Endothelial cell of umbilical vein (primary cell): ENCODE measurements at regions not wholly inside any gene's neighbourhood (a gene's known extent, or its start where the extent isn't known, plus 50 kb on each side); places are given as distances from the start of the nearest gene placed in this dataset.
"Not testable (repeated sequence)": the region's sequence is repeated elsewhere in the genome, so short reads cannot be mapped to it uniquely, and the experiment has no call there.

Experiments used
- BruUV-seq: library from RNA; stranded (reverse); fragments of 400-500 nt; replicated peaks from 2 replicates; lab custom pipeline; 2021; lab: Mats Ljungman, UMichigan
- CTCF ChIA-PET: fragments of 300-600, 350-600 bp; sonication (Branson Sonifier 250); formaldehyde crosslinking; loops from one replicate; lab custom pipeline; 2021; ENCODE audit warnings: antibody characterized with exemption, inconsistent platforms; lab: Charles Lee
- POLR2A ChIA-PET: fragments of 300-600, 350-600 bp; sonication (Branson Sonifier 250); formaldehyde crosslinking; loops from one replicate; lab custom pipeline; 2021; ENCODE audit warnings: antibody characterized with exemption, inconsistent platforms; lab: Charles Lee
- DNase-seq: peaks from one replicate; pipeline ENCODE4 v3.0.0-alpha.2; 2011; ENCODE audit warnings: low read depth, low spot score
- FAIRE-seq: peaks from 2 replicates; lab custom pipeline; 2011; peaks lifted over from hg19 to GRCh38; lab: Jason Lieb, UNC
- H2AFZ ChIP-seq: 2 replicates; pipeline ENCODE4 v1.6.0; 2012; ENCODE audit warnings: low read depth, low read length, control low read depth, inconsistent platforms
- H3K27ac ChIP-seq: 2 replicates; pipeline ENCODE4 v1.5.1; 2011; ENCODE audit warnings: low read depth, mild to moderate bottlenecking, control low read depth, low read length, moderate library complexity; ENCODE audit not compliant: insufficient read depth
- H3K27me3 ChIP-seq, 2 experiments: 2 replicates each; pipeline versions ENCODE4 v1.6.0 to v1.6.1; 2011; ENCODE audit warnings: low read length in 2 of 2, mixed read lengths in 1 of 2; ENCODE audit not compliant: control insufficient read depth in 2 of 2, insufficient read depth in 2 of 2
- H3K36me3 ChIP-seq, 2 experiments: 2 replicates in 1 of 2; 3 replicates in 1 of 2; pipeline ENCODE4 v1.5.1; 2011; ENCODE audit warnings: low read length in 2 of 2, mild to moderate bottlenecking in 1 of 2, moderate library complexity in 1 of 2; ENCODE audit not compliant: control insufficient read depth in 2 of 2, insufficient read depth in 2 of 2; ENCODE audit errors: extremely low read depth in 1 of 2
- H3K4me1 ChIP-seq: 3 replicates; pipeline ENCODE4 v1.5.1; 2011; ENCODE audit warnings: mild to moderate bottlenecking, low read length; ENCODE audit not compliant: control insufficient read depth, insufficient read depth; ENCODE audit errors: extremely low read depth
- H3K4me2 ChIP-seq: 2 replicates; pipeline ENCODE4 v1.6.1; 2011; ENCODE audit warnings: low read length, control low read depth, mixed read lengths; ENCODE audit not compliant: insufficient read depth
- H3K4me3 ChIP-seq, 3 experiments: fragments of 200-600 bp in 1 of 3; sonication (generic), shearing (Covaris generic) in 1 of 3; replicated peaks in 1 of 3; 2 replicates each; pipeline ENCODE4 v1.5.1; 2011 to 2016; ENCODE audit warnings: control low read depth in 3 of 3, low read length in 3 of 3, mild to moderate bottlenecking in 2 of 3, inconsistent platforms in 1 of 3, low read depth in 1 of 3, moderate library complexity in 1 of 3; ENCODE audit not compliant: insufficient read depth in 1 of 3
- H3K79me2 ChIP-seq: 2 replicates; pipeline ENCODE4 v1.6.0; 2012; ENCODE audit warnings: low read length, inconsistent platforms; ENCODE audit not compliant: control insufficient read depth, insufficient read depth
- H3K9ac ChIP-seq: replicated peaks from 2 replicates; pipeline ENCODE3; 2011; ENCODE audit warnings: low read length, control low read depth; ENCODE audit not compliant: insufficient read depth; ENCODE audit errors: extremely low read depth
- H3K9me1 ChIP-seq: replicated peaks from 3 replicates; pipeline ENCODE4 v1.6.0; 2011; ENCODE audit warnings: mild to moderate bottlenecking, low read length; ENCODE audit not compliant: control insufficient read depth, insufficient read depth; ENCODE audit errors: extremely low read depth
- H3K9me3 ChIP-seq: replicated peaks from 2 replicates; pipeline ENCODE4 v1.5.1; 2012; ENCODE audit warnings: low read length, inconsistent platforms; ENCODE audit not compliant: control insufficient read depth, insufficient read depth
- H4K20me1 ChIP-seq: replicated peaks from 2 replicates; pipeline ENCODE3; 2011; ENCODE audit warnings: mild to moderate bottlenecking, low read length; ENCODE audit not compliant: control insufficient read depth, insufficient read depth; ENCODE audit errors: extremely low read depth
- EZH2 ChIP-seq: IDR thresholded peaks from 2 replicates; pipeline ENCODE4 v1.6.1; 2012; ENCODE audit warnings: borderline replicate concordance, low read depth, mild to moderate bottlenecking, moderate library complexity, low read length, inconsistent platforms; ENCODE audit not compliant: severe bottlenecking
- FOS ChIP-seq: IDR thresholded peaks from 2 replicates; pipeline ENCODE4 v1.6.1; 2011; ENCODE audit warnings: mild to moderate bottlenecking, low read length, moderate library complexity, borderline replicate concordance; ENCODE audit not compliant: insufficient read depth
- GATA2 ChIP-seq: IDR thresholded peaks from 2 replicates; pipeline ENCODE4 v1.7.0; 2011; ENCODE audit warnings: low read depth, mild to moderate bottlenecking, moderate library complexity, mixed read lengths, low read length; ENCODE audit not compliant: insufficient read length, insufficient read depth
- JUN ChIP-seq: IDR thresholded peaks from 2 replicates; pipeline ENCODE4 v1.6.1; 2011; ENCODE audit warnings: borderline replicate concordance, low read depth; ENCODE audit not compliant: insufficient read length, insufficient read depth
- MYC ChIP-seq: IDR thresholded peaks from one replicate; pipeline ENCODE4 v1.6.1; 2011; ENCODE audit warnings: mild to moderate bottlenecking, low read depth, low read length
- POLR2A ChIP-seq: IDR thresholded peaks from 2 replicates; pipeline ENCODE4 v1.6.1; 2012; ENCODE audit warnings: low read depth, mild to moderate bottlenecking, control low read depth, low read length
- POLR2AphosphoS5 ChIP-seq: IDR thresholded peaks from 2 replicates; pipeline ENCODE4 v1.6.1; 2012; ENCODE audit warnings: low read depth, mild to moderate bottlenecking, control low read depth, low read length, moderate library complexity; ENCODE audit not compliant: insufficient read depth
- dilution Hi-C: fragments of 300-500 bp; cut with MboI; formaldehyde crosslinking; loops from one replicate; pipeline ENCODE4 v1.15.0; 2019; ENCODE audit warnings: low sequenced_read_pairs; ENCODE audit not compliant: extremely low pct_ligation_motif_present
- intact Hi-C: fragments of 100-400 bp; cut with micrococcal nuclease; formaldehyde crosslinking; loops from one replicate; pipeline ENCODE4 v1.10.0; 2022
- TF ChIP-seq, protein P1 (sequence below): IDR thresholded peaks from 2 replicates; pipeline ENCODE4 v1.6.1; 2011; ENCODE audit not compliant: insufficient read depth, insufficient read length
- TF ChIP-seq, protein P2 (sequence below), 2 donors: IDR thresholded peaks; 1 replicate in 1 of 2; 2 replicates in 1 of 2; pipeline ENCODE4 v1.5.1; 2011; ENCODE audit warnings: low read length in 2 of 2, mild to moderate bottlenecking in 2 of 2, moderate library complexity in 2 of 2, control low read depth in 1 of 2, inconsistent platforms in 1 of 2, low read depth in 1 of 2; ENCODE audit not compliant: insufficient read depth in 1 of 2; ENCODE audit errors: extremely low read depth in 1 of 2

DNA sequence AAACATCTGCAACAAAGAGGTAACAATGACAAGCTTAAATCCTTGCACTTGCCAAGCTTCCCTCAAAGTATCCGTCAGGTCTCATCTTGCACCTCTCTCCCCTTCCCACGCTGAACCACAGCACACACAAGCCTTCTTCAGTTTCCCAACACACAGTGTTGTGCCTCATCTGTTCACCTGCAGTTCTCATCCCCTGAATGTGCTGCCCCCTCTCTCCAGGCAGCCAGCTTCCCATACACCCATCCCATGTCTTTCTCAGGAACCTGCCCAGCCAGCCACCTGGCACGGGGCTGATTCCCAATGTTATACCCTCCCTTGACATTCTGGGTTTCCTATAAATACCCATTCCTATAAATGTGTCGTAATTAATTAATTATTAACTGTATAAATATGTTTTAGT, 314.8 kb downstream of the PRELID2 start:
- POLR2A ChIA-PET: no interaction called here
- Histone ChIP-seq H3K79me2 (no peaks in the 10 kb centered on the region), H3K9me3 (no peaks in the 10 kb centered on the region), H3K27ac (no peak overlapping the region), H3K36me3 (no peaks in the 10 kb centered on the region), H2AFZ (no peak overlapping the region), H3K4me2 (no peak overlapping the region), H3K9me1 (no peaks in the 10 kb centered on the region), H3K27me3 (no peaks in the 10 kb centered on the region), H4K20me1 (no peaks in the 10 kb centered on the region), H3K4me1 (no peaks in the 10 kb centered on the region), H3K4me3 (no peak overlapping the region), H3K9ac (no peak overlapping the region)
- CTCF ChIA-PET: no interaction called here
- no TSS peak for BruUV-seq
- no peak for DNase-seq
- intact Hi-C loops (no loop called here), dilution Hi-C loops (no loop called here)
- TF ChIP-seq POLR2A: no peak
- no peak for TF ChIP-seq GATA2
- TF ChIP-seq, protein P1, sequence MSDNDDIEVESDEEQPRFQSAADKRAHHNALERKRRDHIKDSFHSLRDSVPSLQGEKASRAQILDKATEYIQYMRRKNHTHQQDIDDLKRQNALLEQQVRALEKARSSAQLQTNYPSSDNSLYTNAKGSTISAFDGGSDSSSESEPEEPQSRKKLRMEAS: no peak
- TF ChIP-seq FOS: no peak
- no peak for TF ChIP-seq POLR2AphosphoS5
- no peak for TF ChIP-seq EZH2
- TF ChIP-seq JUN: no peak
- TF ChIP-seq MYC: no peak
- TF ChIP-seq, protein P2, sequence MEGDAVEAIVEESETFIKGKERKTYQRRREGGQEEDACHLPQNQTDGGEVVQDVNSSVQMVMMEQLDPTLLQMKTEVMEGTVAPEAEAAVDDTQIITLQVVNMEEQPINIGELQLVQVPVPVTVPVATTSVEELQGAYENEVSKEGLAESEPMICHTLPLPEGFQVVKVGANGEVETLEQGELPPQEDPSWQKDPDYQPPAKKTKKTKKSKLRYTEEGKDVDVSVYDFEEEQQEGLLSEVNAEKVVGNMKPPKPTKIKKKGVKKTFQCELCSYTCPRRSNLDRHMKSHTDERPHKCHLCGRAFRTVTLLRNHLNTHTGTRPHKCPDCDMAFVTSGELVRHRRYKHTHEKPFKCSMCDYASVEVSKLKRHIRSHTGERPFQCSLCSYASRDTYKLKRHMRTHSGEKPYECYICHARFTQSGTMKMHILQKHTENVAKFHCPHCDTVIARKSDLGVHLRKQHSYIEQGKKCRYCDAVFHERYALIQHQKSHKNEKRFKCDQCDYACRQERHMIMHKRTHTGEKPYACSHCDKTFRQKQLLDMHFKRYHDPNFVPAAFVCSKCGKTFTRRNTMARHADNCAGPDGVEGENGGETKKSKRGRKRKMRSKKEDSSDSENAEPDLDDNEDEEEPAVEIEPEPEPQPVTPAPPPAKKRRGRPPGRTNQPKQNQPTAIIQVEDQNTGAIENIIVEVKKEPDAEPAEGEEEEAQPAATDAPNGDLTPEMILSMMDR (IDR thresholded peaks at IDR 0.05; ENCODE audit: extremely low read depth in 1 of 2, insufficient read depth in 1 of 2, low read depth in 1 of 2, low read length in 2 of 2): no peak
- no peak for FAIRE-seq

DNA sequence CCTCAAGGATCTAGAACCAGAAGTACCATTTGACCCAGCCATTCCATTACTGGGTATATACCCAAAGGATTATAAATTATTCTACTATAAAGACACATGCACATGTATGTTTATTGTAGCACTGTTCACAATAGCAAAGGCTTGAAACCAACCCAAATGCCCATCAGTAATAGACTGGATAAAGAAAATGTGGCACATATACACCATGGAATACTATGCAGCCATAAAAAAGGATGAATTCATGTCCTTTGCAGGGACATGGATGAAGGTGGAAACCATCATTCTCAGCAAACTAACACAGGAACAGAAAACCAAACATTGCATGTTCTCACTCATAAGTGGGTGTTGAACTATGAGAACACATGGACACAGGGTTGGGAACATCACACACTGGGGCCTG, 317.6 kb downstream of the PRELID2 start:
- BruUV-seq, H3K9ac ChIP-seq, H3K27ac ChIP-seq, H4K20me1 ChIP-seq, H3K36me3 ChIP-seq, FAIRE-seq, H3K4me2 ChIP-seq, dilution Hi-C loops, intact Hi-C loops, H3K27me3 ChIP-seq, H3K4me1 ChIP-seq, H3K79me2 ChIP-seq, H3K9me3 ChIP-seq, H2AFZ ChIP-seq, POLR2A ChIA-PET, CTCF ChIA-PET, DNase-seq, H3K4me3 ChIP-seq, H3K9me1 ChIP-seq: not testable (repeated sequence)
